ENCODE measurements at regions not wholly inside any gene's neighbourhood (a gene's known extent, or its start where the extent isn't known, plus 50 kb on each side); places are given as distances from the start of the nearest gene placed in this dataset.

DNA sequence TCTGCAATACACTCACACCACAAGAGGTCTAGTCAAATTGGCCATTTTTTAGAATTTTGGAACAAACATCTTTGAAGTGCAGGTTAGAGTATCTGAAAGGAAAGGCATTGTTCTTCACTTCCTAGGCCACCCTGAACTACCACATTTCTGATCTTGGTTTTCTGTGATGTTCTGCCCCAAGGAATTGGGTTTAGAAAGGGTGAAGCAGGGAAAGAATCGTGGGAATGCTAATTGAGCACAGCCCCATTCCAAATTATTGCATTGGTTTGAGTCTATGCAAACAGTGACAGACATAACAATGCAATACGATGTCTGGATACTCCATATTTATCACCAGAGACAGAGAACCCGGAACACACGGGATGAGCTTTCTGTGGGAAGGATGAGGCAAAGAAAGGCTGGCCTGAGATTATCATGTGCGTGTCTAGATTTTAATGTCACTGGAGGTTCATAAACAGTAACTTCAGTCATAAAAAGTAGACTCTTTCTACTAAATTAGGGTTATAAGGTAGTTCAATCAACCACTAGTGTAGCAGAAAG, 195.3 kb upstream of the BLID start:
- no peak for DNase-seq
- TF ChIP-seq, protein P1, sequence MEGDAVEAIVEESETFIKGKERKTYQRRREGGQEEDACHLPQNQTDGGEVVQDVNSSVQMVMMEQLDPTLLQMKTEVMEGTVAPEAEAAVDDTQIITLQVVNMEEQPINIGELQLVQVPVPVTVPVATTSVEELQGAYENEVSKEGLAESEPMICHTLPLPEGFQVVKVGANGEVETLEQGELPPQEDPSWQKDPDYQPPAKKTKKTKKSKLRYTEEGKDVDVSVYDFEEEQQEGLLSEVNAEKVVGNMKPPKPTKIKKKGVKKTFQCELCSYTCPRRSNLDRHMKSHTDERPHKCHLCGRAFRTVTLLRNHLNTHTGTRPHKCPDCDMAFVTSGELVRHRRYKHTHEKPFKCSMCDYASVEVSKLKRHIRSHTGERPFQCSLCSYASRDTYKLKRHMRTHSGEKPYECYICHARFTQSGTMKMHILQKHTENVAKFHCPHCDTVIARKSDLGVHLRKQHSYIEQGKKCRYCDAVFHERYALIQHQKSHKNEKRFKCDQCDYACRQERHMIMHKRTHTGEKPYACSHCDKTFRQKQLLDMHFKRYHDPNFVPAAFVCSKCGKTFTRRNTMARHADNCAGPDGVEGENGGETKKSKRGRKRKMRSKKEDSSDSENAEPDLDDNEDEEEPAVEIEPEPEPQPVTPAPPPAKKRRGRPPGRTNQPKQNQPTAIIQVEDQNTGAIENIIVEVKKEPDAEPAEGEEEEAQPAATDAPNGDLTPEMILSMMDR (IDR thresholded peaks at IDR 0.05; ENCODE audit: insufficient read depth in 1 of 2, low read depth in 1 of 2, low read length in 1 of 2, severe bottlenecking in 1 of 2, unreplicated experiment in 1 of 2): no peak
- Histone ChIP-seq H3K36me3 (ENCODE audit: control insufficient read depth, insufficient read depth, low read length) (no peaks in the 10 kb centered on the region), H3K27me3 (replicated peaks; ENCODE audit: control insufficient read depth, insufficient read depth, low read length) (no peaks in the 10 kb centered on the region; the same call in 1 of the 2 replicates), H3K4me3 (ENCODE audit: low read depth, low read length) (no peak overlapping the region), H3K4me1 (no peaks in the 10 kb centered on the region), H3K9me3 (no peaks in the 10 kb centered on the region)
- Mint-ChIP-seq H3K9me3 (ENCODE audit: unreplicated experiment) (no peaks in the 10 kb centered on the region), H3K4me3 (ENCODE audit: unreplicated experiment) (no peak overlapping the region), H3K36me3 (ENCODE audit: insufficient read depth, unreplicated experiment) (no peaks in the 10 kb centered on the region), H3K27me3 (ENCODE audit: insufficient read depth, unreplicated experiment) (peaks cover 26% of the 10 kb centered on the region), H3K27ac (ENCODE audit: unreplicated experiment) (no peak overlapping the region), H3K4me1 (ENCODE audit: low read depth, unreplicated experiment) (no peaks in the 10 kb centered on the region)
- no TSS peak for BruUV-seq (replicated peaks)
- POLR2A ChIA-PET: no interaction called here
- CTCF ChIA-PET: no interaction called here
- intact Hi-C loops (cut with micrococcal nuclease; ENCODE audit: unreplicated experiment): no loop called here

DNA sequence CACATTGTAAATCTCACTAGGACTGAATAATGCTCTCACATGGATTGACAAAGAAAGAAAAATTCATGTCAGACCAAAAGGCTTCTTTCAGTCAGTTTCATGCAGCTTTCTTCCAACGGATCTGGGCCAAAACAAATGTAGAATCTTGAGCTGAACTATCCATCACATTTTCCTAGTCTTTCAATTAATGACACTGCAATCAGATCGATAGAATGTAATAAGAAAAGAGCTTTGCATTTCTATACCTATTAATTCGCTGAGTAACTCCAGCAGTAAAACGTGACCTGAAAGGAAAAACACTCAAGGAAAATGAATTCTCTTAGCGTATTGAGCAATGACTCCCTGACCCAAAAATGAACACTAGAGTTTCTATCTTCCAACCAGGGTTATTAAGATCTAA, 194.8 kb upstream of the BLID start:
- H3K4me1 ChIP-seq: no peaks in the 10 kb centered on the region
- no peak overlapping the region for H3K27ac Mint-ChIP-seq (ENCODE audit: unreplicated experiment)
- H3K36me3 ChIP-seq (ENCODE audit: control insufficient read depth, insufficient read depth, low read length): no peaks in the 10 kb centered on the region
- CTCF ChIA-PET: no interaction called here
- no peaks in the 10 kb centered on the region for H3K36me3 Mint-ChIP-seq (ENCODE audit: insufficient read depth, unreplicated experiment)
- peaks cover 26% of the 10 kb centered on the region for H3K27me3 Mint-ChIP-seq (ENCODE audit: insufficient read depth, unreplicated experiment)
- no peaks in the 10 kb centered on the region; the same call in 1 of the 2 replicates for H3K27me3 ChIP-seq (replicated peaks; ENCODE audit: control insufficient read depth, insufficient read depth, low read length)
- TF ChIP-seq, protein P1 (IDR thresholded peaks at IDR 0.05; ENCODE audit: insufficient read depth in 1 of 2, low read depth in 1 of 2, low read length in 1 of 2, severe bottlenecking in 1 of 2, unreplicated experiment in 1 of 2): no peak
- no peak for DNase-seq
- no peaks in the 10 kb centered on the region for H3K4me1 Mint-ChIP-seq (ENCODE audit: low read depth, unreplicated experiment)
- intact Hi-C loops (cut with micrococcal nuclease; ENCODE audit: unreplicated experiment): no loop called here
- H3K4me3 Mint-ChIP-seq (ENCODE audit: unreplicated experiment): no peak overlapping the region
- POLR2A ChIA-PET: no interaction called here
- no TSS peak for BruUV-seq (replicated peaks)
- no peak overlapping the region for H3K4me3 ChIP-seq (ENCODE audit: low read depth, low read length)
- no peaks in the 10 kb centered on the region for H3K9me3 Mint-ChIP-seq (ENCODE audit: unreplicated experiment)
- H3K9me3 ChIP-seq: no peaks in the 10 kb centered on the region

GRCh38 chr11:122309262-122309925, 193.4 kb upstream of the BLID start:
- POLR2A ChIA-PET: no interaction called here
- no peak overlapping the region for H3K4me3 Mint-ChIP-seq (ENCODE audit: unreplicated experiment)

More at GRCh38 chr11:122309262-122309925, 193.4 kb upstream of the BLID start:
- intact Hi-C loops (cut with micrococcal nuclease; ENCODE audit: unreplicated experiment): no loop called here
- CTCF ChIA-PET: no interaction called here
- no peaks in the 10 kb centered on the region for H3K36me3 ChIP-seq (ENCODE audit: control insufficient read depth, insufficient read depth, low read length)
- no peak overlapping the region for H3K27ac Mint-ChIP-seq (ENCODE audit: unreplicated experiment)
- no peaks in the 10 kb centered on the region; the same call in 1 of the 2 replicates for H3K27me3 ChIP-seq (replicated peaks; ENCODE audit: control insufficient read depth, insufficient read depth, low read length)
- peaks cover 28% of the 10 kb centered on the region for H3K27me3 Mint-ChIP-seq (ENCODE audit: insufficient read depth, unreplicated experiment)
- H3K4me1 ChIP-seq: no peaks in the 10 kb centered on the region
- no peaks in the 10 kb centered on the region for H3K4me1 Mint-ChIP-seq (ENCODE audit: low read depth, unreplicated experiment)
- H3K4me3 ChIP-seq (ENCODE audit: low read depth, low read length): no peak overlapping the region
- no peaks in the 10 kb centered on the region for H3K9me3 ChIP-seq
- no peaks in the 10 kb centered on the region for H3K36me3 Mint-ChIP-seq (ENCODE audit: insufficient read depth, unreplicated experiment)
- DNase-seq: no peak
- no TSS peak for BruUV-seq (replicated peaks)
- TF ChIP-seq, protein P1 (IDR thresholded peaks at IDR 0.05; ENCODE audit: insufficient read depth in 1 of 2, low read depth in 1 of 2, low read length in 1 of 2, severe bottlenecking in 1 of 2, unreplicated experiment in 1 of 2): no peak
- no peaks in the 10 kb centered on the region for H3K9me3 Mint-ChIP-seq (ENCODE audit: unreplicated experiment)

Measured in Caco-2 (cell line).